Cardiac fibroblast (primary cell): ENCODE measurements at regions not wholly inside any gene's neighbourhood (a gene's known extent, or its start where the extent isn't known, plus 50 kb on each side); places are given as distances from the start of the nearest gene placed in this dataset.
A peak's percentile ranks its signal among the peaks of the same experiment; 100 is the strongest.

ENCODE experiments used
- DNase-seq, 2 donors: peaks; one replicate each; pipeline versions ENCODE4 v3.0.0 to v3.0.0-alpha.2; 2010; ENCODE audit warnings: low read depth in 2 of 2
- H3K4me3 ChIP-seq, 2 donors: replicated peaks in 1 of 2; 1 replicate in 1 of 2; 2 replicates in 1 of 2; pipeline ENCODE4 v1.5.1; 2011; ENCODE audit warnings: low read depth in 2 of 2, low read length in 2 of 2, mild to moderate bottlenecking in 2 of 2, moderate library complexity in 1 of 2
- CTCF ChIP-seq: IDR thresholded peaks from one replicate; pipeline ENCODE4 v1.5.1; 2011; ENCODE audit warnings: low read depth, mild to moderate bottlenecking, low read length, inconsistent platforms

DNA sequence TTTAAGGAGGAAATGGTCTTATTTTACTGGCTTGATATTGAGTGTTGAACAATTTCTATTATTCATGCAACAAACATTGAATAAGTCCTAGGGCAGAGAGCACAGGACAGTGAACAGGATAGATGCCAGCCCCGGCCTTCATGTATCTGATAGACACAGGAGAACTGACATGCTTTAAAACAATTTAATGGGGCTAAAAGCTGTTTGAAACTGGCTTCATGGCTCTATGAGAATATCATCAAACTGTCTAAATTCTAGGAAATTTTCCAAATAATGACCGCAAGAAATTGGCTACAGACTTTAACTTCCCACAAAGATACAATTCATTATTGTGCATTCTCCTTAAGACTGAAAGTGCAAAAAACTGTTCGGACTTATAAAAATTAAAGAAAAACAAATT is 69.0 kb downstream of the ID4 start:
- TF ChIP-seq CTCF, result no peak
- no peak overlapping the region for H3K4me3 ChIP-seq
- DNase-seq, result peak in 1 of 2 donors; percentile 44

DNA sequence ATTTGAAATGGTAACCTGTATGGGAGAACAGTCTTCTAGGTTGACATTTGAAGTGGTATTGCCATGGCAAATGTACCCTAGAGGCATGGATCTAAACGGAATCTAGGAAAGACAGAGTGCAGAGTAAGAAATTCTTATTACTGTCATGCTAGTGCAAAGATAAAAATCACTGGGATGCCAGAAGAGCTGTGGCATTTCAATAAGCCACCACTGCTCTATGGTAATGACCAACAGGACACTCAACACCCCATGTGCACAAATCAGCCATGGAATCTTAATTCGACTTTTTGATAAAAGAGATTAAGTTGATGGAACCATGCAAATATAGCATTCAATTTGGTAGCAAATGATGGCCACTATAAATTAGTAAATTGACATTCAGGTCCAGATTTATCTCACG is 74.1 kb downstream of the ID4 start:
- TF ChIP-seq CTCF, result no peak
- DNase-seq, result no peak
- no peak overlapping the region for H3K4me3 ChIP-seq

- TF ChIP-seq CTCF, result no peak
- no peak overlapping the region for H3K4me3 ChIP-seq
- DNase-seq, result no peak
Measured at GRCh38 chr6:19918436-19918835, 81.3 kb downstream of the ID4 start.

- H3K4me3 ChIP-seq, result no peak overlapping the region
- TF ChIP-seq CTCF, result no peak
Measured at GRCh38 chr6:19921786-19922185, 84.6 kb downstream of the ID4 start.

DNA sequence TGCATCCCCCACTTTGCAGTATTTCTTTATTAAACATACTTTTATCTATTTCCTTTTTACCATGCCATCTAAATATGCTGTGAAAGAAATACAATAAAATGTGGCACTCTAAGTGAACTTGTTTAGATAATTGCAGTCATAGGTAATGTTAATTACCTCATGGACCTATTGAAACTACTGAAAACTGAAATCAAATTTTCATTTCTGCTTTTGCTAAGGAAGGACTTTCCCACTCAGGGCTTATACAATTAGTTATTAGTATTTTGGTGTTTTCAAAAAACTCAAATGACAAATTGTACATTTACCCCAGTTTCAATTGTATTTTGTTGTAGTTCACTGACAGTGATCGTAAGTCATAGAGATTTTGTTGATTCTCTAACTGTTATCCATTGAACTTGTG is 88.4 kb downstream of the ID4 start:
- no peak overlapping the region for H3K4me3 ChIP-seq
- DNase-seq, result no peak
- no peak for TF ChIP-seq CTCF

More at GRCh38 chr6:19921786-19922185, 84.6 kb downstream of the ID4 start:
- no peak for DNase-seq

GRCh38 chr6:19928461-19928860 is 91.3 kb downstream of the ID4 start:
- TF ChIP-seq CTCF, result no peak
- no peak for DNase-seq
- no peak overlapping the region for H3K4me3 ChIP-seq

DNA sequence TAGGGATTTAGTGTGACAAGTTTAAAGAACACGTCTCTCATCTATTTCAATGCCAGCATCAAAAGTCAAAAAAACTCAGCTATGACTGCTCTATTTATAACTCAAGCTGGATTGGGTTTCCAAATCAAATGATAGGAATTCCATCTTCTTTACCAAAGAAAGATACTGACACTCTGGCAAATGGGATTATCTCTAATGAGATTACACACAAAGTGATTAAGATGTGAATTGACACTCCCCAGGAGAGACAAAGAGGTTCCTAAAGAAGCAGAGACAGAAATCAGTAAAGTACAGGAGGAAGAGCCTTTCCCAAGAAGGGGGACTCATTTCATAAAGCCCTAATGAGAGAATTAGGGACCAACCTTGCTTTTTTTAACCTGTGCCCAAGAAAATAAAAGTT is 92.1 kb downstream of the ID4 start:
- no peak overlapping the region for H3K4me3 ChIP-seq
- no peak for TF ChIP-seq CTCF
- no peak for DNase-seq
